ENCODE measurements at regions not wholly inside any gene's neighbourhood (a gene's known extent, or its start where the extent isn't known, plus 50 kb on each side); places are given as distances from the start of the nearest gene placed in this dataset.

- DNase-seq: peak; percentile 28
Measured at GRCh38 chr2:139142252-139142880, 362.2 kb upstream of the NXPH2 start.

- DNase-seq: no peak
Measured at GRCh38 chr2:139124271-139124670, 344.1 kb upstream of the NXPH2 start.

GRCh38 chr2:139123795-139124194 lies 343.6 kb upstream of the NXPH2 start:
- peak; percentile 2 for DNase-seq

DNA sequence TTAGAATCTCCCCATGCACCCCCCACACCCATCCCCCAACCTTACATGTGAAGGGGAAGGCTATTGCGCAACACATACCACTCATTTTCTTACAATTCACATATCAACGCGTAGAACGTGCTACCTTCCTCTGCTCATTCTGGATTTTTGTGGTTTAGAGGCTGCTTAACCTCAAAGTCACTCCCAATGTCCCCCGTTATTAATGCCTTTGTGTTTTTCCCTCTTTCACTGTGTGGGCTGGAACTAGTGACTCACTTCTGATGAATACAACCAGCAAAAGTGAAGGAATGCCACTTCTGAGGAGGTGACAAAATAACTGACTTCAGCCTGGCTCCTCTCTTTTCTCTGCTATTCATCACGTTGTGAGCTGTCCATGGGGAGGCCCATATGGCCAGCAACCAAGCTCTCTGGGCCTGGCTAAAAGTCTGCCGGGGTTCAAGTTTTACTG lies 342.5 kb upstream of the NXPH2 start:
- peak; percentile 97 for DNase-seq

DNA sequence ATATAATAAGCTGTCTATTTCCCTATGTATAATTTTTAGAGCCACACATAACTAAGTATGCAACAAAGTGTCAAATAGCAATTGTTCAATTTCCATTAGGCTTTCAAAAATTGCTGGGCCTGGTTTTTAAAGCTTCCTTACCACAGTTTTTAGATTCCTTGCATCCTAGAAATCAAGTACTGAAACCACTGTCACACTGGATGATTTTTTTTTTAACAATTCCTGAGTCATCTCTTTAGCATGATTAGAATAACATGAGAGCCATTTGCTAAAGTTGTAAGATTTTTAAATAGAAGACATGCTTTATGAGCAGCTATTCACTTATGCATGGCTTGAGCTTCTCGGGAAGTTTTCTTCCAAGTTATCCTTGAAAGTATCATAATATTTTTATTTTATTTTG lies 319.5 kb upstream of the NXPH2 start:
- DNase-seq: peak; percentile 74

- no peak for DNase-seq
Measured at GRCh38 chr2:139098961-139099360, 318.8 kb upstream of the NXPH2 start.

- DNase-seq: no peak
Measured at GRCh38 chr2:139083121-139083520, 302.9 kb upstream of the NXPH2 start.

DNA sequence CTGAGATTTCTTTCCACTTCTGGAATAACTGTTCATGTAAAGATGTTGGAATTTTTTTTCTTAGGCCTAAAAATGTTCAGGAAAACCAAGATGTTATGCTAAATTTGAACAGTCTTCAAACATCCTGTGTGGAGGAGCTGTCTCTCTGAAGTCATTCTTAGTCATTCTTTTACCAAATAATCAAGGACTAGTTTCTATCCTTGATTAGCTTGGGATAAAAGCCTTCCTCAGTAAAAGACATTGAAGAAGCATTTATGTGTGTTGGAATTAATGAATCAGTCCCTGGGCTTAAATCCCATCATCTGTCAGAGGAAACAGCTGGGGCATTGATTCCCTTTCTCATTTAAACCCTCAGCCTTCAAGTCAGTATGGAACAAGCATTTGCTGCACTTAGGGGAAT lies 300.1 kb upstream of the NXPH2 start:
- DNase-seq: peak; percentile 63

- peak; percentile 73 for DNase-seq
Measured at GRCh38 chr2:139079311-139079710, 299.1 kb upstream of the NXPH2 start.

DNA sequence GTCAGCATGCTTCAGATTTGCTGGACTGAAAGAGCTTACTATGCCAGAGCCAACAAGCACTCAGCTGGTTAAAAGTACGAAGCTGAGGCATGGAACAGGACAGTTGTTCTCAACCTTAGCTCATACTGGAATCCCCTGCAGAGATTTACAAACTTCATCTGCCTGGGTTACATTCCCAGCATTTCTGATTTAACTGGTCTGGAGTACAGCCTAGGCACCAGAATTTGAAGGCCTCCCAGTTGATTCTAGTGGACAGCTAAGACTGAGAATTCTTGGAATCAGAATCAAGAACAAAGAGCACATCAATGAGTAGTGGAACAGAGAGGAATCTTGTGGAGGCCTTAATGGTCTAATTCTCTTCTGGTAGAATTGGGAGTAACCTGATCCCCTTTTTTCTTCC lies 298.2 kb upstream of the NXPH2 start:
- peak; percentile 24 for DNase-seq

DNA sequence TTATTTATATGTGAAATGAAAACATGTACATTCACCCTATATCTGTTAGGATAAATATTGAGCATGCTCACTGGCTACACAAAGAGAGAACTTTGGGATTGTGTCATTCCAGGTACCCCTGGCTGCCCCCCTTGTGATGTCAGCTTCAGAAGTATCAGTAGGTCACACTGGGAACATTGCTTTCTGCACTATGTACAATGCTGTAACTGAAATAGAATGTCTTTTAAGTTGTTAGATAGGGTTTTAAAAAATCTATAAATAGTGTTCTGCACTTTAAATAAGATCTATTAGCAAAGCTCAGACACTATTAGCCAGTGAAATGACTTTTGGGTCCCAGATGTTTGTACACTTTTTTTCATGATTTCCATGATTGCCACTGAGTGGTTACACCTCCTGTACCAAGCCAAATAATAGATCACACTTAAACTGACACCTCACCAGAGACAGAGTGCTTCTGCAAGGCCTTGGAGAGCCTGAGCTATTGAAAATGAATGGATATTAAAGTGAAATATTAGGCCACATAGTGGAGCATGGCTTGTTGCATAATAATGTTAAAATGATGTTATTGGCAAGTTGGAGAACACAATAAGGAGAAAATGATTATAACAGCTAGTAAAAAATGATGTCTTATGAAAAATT lies 297.0 kb upstream of the NXPH2 start:
- DNase-seq: no peak

DNA sequence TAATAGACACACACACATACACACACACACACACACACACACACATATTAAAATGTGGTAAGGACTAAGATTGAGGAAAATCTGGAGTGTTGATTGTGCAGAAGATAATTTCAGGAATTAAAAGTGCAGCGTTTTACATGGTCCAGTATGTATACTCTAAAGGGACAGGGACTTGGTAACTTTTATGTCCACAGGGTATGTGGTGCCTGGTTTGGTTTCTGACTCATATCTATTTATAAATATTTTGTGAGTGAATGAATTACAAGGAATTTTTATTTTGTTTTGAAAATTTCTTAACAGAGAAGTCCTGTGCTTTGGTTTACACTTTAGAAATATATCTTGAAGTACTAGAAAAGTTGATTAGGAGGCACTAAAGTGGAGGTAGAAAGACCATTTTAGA lies 287.7 kb upstream of the NXPH2 start:
- DNase-seq: no peak

GRCh38 chr2:139067072-139067471 lies 286.9 kb upstream of the NXPH2 start:
- DNase-seq: no peak

DNA sequence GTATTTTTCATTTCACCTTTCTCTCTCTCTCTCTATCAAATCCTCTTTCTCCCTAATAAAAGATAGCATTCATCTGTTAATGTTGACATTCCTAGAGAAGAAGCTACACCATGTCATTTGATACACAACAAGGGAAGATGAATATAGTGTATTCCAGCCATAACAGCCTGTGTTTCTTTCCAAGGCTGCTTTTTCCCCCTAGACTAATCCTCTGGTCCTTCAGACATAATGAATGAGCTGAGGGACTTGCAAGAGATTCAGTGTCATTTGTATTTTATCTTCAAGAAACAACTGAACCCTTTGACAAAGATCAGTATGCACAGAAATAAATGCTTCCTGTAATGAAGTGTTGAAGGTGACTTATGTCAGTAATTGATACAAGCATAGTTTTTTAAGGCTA lies 284.0 kb upstream of the NXPH2 start:
- no peak for DNase-seq

DNA sequence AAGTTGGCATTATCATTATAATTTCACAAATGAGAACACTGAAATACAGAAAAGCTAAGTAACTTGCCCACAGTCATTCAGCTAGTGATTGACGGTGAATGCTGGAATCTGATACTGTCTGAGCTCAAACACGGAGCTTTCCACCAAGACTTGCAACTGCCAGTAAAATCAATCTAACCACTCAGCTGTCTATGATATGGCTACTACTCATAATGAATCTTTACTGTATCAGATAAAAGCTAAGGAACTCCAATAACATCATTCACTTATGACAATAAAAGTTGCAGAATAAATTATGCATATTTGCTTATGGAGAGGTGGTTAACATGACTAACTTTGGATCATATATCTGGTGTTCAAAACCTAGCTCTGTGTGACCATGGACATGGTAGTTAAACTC lies 279.4 kb upstream of the NXPH2 start:
- DNase-seq: no peak

GRCh38 chr2:139055202-139055601 lies 275.0 kb upstream of the NXPH2 start:
- peak; percentile 8 for DNase-seq

DNA sequence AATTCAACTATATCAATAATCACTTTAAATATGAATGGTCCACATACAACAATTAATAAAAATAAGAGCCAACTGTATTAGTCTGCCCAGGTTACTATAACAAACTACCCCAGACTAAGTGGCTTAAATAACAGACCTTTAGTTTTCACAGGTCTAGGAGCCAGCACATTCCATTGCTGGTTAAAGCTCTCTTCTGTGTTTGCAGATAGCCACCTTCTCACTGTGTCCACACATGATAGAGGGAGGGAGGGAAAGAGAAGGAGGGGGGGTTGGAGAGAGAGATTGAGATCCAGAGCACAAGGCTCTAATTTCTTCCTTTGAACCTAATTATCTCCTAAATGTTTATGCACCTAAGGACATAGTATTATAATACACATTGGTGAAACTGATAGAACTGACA lies 267.8 kb upstream of the NXPH2 start:
- DNase-seq: no peak

DNA sequence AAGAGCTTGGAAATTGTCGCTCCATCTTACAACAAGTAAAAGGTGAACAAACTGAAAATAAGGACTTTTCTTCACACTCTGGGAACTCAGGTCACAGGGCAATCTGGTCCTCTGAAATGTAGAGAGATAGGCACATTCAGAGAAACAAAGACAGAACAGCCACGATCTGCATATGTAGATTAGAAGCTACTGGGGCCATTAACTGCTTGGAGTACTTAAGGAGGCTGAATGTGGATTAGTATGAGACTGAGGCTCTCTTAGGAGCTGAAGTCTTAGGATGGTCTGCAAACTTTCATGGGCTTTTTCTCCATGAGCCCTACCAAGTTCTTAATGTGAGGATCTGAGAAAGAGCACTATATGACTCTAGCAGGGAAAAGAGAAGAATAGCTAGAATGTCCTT lies 265.3 kb upstream of the NXPH2 start:
- DNase-seq: no peak

DNA sequence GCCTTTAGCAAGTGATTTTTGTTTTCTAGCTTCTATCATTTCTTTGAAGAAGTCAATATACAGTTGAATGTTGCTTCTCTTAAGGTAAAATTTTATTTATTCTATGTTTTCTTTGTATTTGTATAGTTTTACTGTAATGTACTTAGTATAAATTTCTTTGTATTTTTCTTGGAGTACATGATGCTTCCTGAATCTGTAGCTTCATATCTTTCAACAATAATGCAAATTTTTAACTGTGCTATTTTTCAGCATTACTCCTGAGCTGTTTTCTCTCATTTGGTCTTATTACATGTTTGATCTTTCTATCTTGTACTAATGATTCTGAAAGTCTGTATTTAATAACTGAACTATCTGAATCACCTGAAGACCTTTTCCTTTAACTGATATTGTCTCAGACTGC lies 253.9 kb upstream of the NXPH2 start:
- DNase-seq: no peak

DNA sequence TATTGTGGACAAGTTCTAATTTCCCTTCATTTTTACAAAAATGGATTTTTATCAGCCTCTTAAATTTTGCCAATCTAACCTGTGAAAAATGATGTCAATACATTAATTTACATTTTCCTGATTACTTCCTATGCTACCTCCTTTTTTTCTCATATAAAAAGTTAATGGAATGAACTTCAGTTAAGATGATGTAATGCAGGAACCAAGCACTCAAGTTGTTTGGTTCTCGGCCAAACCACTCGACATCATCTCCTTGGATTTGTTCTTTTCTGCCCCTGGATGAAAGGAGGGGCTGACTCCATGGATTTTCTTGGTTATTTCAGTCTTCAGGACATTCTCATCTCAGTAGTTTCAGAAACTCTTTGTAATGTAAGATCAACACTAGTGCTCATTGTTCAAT lies 253.1 kb upstream of the NXPH2 start:
- DNase-seq: peak; percentile 79

DNA sequence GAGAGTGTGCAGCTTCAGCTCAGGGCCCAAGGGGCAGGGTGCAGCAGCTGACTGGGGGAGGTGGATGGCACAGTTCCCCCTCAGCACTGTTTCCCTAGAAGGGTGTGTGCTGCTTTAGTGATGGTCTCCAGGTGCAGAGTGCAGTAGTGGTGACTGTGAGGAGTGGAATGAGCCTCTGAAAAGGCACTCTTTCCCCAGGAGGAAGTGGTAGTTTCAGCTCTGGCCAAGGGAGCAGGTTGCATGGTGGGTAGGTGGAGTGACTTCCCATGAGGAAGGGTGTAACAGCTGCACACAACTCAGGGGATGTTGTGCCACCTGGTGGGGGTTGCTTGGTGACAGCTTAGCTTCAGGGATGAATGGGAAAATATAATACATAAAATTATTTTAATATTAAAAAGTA lies 251.5 kb upstream of the NXPH2 start:
- peak; percentile 10 for DNase-seq

DNA sequence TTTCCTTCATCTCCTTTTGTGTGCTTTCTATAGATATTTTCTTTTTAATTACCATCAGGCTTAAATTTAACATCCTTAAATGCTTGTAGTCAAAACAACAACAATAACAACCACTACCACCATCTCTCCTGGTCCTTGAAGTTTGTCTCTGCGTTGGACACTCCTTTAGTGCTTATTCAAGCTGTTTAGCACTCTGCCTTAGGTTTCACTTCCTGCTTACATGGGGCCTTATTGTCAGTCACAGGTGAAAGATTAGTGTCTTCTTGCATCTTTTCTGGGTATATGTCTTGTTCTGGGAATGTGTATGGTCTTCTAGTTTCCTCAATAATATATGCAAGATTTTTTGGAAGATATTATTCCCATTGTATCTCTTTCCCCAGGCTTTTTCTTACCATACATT lies 240.1 kb upstream of the NXPH2 start:
- no peak for DNase-seq

DNA sequence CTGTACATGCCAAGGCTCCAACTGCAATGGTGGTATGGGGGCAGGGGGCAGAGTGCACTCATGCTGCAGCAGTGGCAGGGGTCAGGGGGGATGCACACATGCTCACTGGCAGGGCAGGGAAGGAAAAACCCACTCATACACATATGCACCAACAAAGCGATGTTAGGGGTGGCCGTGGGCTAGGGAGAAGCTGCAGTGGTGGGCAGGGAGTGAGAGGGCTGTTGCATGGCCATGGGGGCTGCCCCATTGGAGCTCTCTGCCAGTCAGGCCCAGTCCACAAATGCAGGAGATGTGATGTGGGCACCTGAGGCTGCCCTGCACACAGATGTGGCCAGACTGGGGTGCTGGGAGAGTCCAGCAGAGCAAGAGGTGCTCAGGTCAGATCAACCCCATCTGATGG lies 238.1 kb upstream of the NXPH2 start:
- DNase-seq: no peak

- no peak for DNase-seq
Measured at GRCh38 chr2:139007130-139007529, 226.9 kb upstream of the NXPH2 start.
